AG04450 (cell line): ENCODE measurements at regions not wholly inside any gene's neighbourhood (a gene's known extent, or its start where the extent isn't known, plus 50 kb on each side); places are given as distances from the start of the nearest gene placed in this dataset.

Source experiments
- CTCF ChIA-PET: fragments of 300-600, 350-600 bp; formaldehyde crosslinking; extraction: SDS; loops from one replicate; lab custom pipeline; 2022; ENCODE audit warnings: antibody characterized with exemption, inconsistent platforms; lab: Charles Lee
- POLR2A ChIA-PET: fragments of 350-600 bp; formaldehyde crosslinking; extraction: SDS; loops from one replicate; lab custom pipeline; 2021; ENCODE audit warnings: antibody characterized with exemption, inconsistent platforms; lab: Yijun Ruan, JAX
- DNase-seq: peaks from one replicate; pipeline ENCODE4 v3.0.0-alpha.2; 2011; ENCODE audit warnings: low read depth, low spot score
- H3K27ac ChIP-seq: one replicate; pipeline ENCODE4 v1.5.1; 2012; ENCODE audit warnings: low read depth, low read length, control low read depth
- H3K27me3 ChIP-seq: one replicate; pipeline ENCODE4 v1.6.0; 2012; ENCODE audit warnings: low read length; ENCODE audit not compliant: control insufficient read depth, insufficient read depth
- H3K4me3 ChIP-seq: 2 replicates; pipeline ENCODE4 v1.5.1; 2011; ENCODE audit warnings: mild to moderate bottlenecking, low read depth, low read length, control low read depth
- H3K9me3 ChIP-seq: 2 replicates; pipeline ENCODE4 v1.5.1; 2012; ENCODE audit warnings: low read length; ENCODE audit not compliant: control insufficient read depth, insufficient read depth
- CTCF ChIP-seq: IDR thresholded peaks from 2 replicates; pipeline ENCODE4 v1.5.1; 2011; ENCODE audit warnings: low read depth, low read length, control low read depth, inconsistent platforms

- no peaks in the 10 kb centered on the region for H3K27me3 ChIP-seq
- POLR2A ChIA-PET, result no interaction called here
- H3K4me3 ChIP-seq, result no peak overlapping the region
- TF ChIP-seq CTCF, result no peak
- peaks cover 77% of the 10 kb centered on the region for H3K9me3 ChIP-seq
- CTCF ChIA-PET, result no interaction called here
- no peak overlapping the region for H3K27ac ChIP-seq
- DNase-seq, result no peak
Observed at GRCh38 chr12:131260251-131260905, 306.7 kb downstream of the ADGRD1 start.

GRCh38 chr12:131260954-131261353 lies 307.2 kb downstream of the ADGRD1 start:
- Histone ChIP-seq H3K27ac (no peak overlapping the region), H3K9me3 (peaks cover 75% of the 10 kb centered on the region), H3K4me3 (no peak overlapping the region), H3K27me3 (no peaks in the 10 kb centered on the region)
- CTCF ChIA-PET, result no interaction called here
- TF ChIP-seq CTCF, result no peak
- POLR2A ChIA-PET, result no interaction called here
- no peak for DNase-seq

GRCh38 chr12:131261906-131262305 lies 308.2 kb downstream of the ADGRD1 start:
- Histone ChIP-seq H3K27me3 (no peaks in the 10 kb centered on the region), H3K4me3 (no peak overlapping the region), H3K9me3 (peaks cover 74% of the 10 kb centered on the region), H3K27ac (no peak overlapping the region)
- no peak for TF ChIP-seq CTCF
- ChIA-PET POLR2A (no interaction called here), CTCF (no interaction called here)
- DNase-seq, result no peak

- CTCF ChIA-PET, result no interaction called here
- no peak for DNase-seq
- H3K4me3 ChIP-seq, result no peak overlapping the region
- TF ChIP-seq CTCF, result no peak
- H3K27ac ChIP-seq, result no peak overlapping the region
- H3K9me3 ChIP-seq, result peaks cover 69% of the 10 kb centered on the region
- H3K27me3 ChIP-seq, result no peaks in the 10 kb centered on the region
- POLR2A ChIA-PET, result no interaction called here
Observed at GRCh38 chr12:131263626-131264025, 309.9 kb downstream of the ADGRD1 start.

GRCh38 chr12:131264635-131265034 lies 310.9 kb downstream of the ADGRD1 start:
- no peak overlapping the region for H3K4me3 ChIP-seq
- DNase-seq, result no peak
- H3K9me3 ChIP-seq, result peaks cover 73% of the 10 kb centered on the region
- no peak overlapping the region for H3K27ac ChIP-seq
- TF ChIP-seq CTCF, result no peak
- ChIA-PET POLR2A (no interaction called here), CTCF (no interaction called here)
- H3K27me3 ChIP-seq, result no peaks in the 10 kb centered on the region
